Astrocyte of the spinal cord (primary cell): ENCODE measurements at regions not wholly inside any gene's neighbourhood (a gene's known extent, or its start where the extent isn't known, plus 50 kb on each side); places are given as distances from the start of the nearest gene placed in this dataset.

Experiments
- DNase-seq: peaks from one replicate; pipeline ENCODE4 v3.0.0; 2011; ENCODE audit warnings: low read depth, low spot score
- H3K4me3 ChIP-seq: 2 replicates; pipeline ENCODE4 v1.5.1; 2011; ENCODE audit warnings: low read depth, mild to moderate bottlenecking, low read length, moderate library complexity
- in situ Hi-C: cut with HindIII; loops from 2 replicates; pipeline ENCODE4 v1.10.0; 2017; ENCODE audit warnings: low sequenced_read_pairs
- TF ChIP-seq, protein P1 (sequence below): IDR thresholded peaks from 2 replicates; pipeline ENCODE4 v1.5.1; 2012; ENCODE audit warnings: low read depth, mild to moderate bottlenecking, low read length, inconsistent platforms

DNA sequence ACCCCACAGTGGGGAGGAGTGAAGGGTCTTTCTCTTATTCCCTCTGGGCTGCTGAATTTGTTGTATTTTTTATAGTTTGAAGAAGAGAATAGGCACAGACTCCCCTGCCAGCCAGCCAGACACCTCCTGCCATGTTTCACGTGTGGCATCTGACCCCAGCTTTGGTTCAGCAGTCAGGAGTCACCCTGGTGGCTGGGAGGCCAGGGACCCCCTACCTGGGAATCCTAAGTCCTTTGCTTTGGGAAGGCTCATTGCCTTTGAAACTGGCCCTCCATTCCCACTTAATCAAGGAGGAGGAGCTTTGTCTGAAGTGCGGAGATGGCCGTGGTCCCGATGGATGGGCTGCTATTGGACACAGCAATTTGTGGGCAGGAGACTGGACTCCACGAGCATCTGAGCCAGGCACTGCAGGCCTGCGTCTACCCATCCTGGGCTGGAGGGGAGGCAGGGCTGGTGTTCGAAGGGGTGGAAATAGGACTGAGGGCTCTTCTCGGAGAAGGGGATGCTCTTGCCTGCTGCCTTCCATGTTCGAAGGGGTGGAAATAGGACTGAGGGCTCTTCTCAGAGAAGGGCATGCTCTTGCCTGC, 196.1 kb downstream of the DLL1 start:
- no peak overlapping the region for H3K4me3 ChIP-seq
- in situ Hi-C loops: no loop called here
- TF ChIP-seq, protein P1, sequence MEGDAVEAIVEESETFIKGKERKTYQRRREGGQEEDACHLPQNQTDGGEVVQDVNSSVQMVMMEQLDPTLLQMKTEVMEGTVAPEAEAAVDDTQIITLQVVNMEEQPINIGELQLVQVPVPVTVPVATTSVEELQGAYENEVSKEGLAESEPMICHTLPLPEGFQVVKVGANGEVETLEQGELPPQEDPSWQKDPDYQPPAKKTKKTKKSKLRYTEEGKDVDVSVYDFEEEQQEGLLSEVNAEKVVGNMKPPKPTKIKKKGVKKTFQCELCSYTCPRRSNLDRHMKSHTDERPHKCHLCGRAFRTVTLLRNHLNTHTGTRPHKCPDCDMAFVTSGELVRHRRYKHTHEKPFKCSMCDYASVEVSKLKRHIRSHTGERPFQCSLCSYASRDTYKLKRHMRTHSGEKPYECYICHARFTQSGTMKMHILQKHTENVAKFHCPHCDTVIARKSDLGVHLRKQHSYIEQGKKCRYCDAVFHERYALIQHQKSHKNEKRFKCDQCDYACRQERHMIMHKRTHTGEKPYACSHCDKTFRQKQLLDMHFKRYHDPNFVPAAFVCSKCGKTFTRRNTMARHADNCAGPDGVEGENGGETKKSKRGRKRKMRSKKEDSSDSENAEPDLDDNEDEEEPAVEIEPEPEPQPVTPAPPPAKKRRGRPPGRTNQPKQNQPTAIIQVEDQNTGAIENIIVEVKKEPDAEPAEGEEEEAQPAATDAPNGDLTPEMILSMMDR: no peak
- no peak for DNase-seq

DNA sequence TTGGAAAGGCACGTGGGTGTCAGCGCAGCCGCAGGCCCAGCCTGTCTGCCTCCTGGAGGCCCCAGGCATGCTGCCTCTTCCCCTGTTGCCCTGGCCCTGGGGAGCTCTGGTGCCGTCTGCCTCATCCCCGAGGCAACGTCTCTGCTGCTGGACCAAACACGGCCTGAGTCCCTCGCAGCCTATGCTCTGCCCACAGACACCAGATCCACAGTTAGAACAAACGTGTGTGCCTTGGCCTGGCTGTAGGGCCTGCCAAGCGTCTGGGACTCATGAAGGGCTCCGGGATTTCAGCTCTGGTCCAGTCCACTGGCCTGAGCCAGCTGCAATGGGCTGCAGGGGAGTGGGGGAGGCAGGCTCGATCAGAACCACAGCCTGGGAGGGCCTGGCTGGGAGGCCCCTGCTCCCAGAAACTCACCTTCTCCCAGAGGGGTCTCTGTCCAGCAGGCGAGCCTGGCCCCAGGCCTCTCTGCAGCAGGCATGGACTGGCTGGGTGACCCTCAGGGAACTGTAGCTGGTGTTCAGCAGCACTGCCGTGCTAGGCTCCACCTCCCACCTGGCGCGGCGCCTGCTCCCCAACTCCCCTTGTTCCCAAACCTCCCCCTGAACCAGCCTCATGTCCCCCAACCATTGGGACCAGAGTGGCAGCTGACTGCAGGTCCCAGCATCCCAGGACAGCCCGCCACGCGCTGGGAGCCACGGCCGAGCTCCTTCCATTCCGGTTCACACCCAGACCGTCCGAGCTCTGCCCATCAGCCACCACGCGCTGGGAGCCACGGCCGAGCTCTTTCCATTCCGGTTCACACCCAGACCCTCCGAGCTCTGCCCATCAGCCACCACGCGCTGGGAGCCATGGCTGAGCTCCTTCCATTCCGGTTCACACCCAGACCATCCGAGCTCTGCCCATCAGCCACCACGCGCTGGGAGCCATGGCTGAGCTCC, 197.0 kb downstream of the DLL1 start:
- DNase-seq: no peak
- TF ChIP-seq, protein P1: no peak
- no peak overlapping the region for H3K4me3 ChIP-seq
- in situ Hi-C loops: no loop called here

DNA sequence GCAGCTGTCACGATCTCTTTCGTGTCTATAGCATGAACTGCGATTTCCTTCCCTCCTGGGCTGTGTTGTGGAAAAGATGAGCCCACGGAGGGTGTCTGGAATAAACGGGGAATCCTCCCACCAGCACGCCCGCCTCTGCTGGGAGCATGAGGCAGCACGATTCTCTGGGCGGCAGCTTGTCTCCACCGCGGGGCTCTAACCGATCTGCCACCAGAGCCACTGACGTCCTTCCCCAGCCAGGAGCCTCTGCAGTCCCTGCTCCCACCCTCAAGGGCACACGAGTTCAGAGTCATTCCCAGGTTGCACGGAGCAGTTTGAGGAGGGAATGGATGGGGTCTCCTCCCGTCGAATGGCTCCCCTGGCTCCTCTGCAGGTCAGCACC, 197.6 kb downstream of the DLL1 start:
- in situ Hi-C loops: no loop called here
- TF ChIP-seq, protein P1: no peak
- H3K4me3 ChIP-seq: no peak overlapping the region
- DNase-seq: no peak

DNA sequence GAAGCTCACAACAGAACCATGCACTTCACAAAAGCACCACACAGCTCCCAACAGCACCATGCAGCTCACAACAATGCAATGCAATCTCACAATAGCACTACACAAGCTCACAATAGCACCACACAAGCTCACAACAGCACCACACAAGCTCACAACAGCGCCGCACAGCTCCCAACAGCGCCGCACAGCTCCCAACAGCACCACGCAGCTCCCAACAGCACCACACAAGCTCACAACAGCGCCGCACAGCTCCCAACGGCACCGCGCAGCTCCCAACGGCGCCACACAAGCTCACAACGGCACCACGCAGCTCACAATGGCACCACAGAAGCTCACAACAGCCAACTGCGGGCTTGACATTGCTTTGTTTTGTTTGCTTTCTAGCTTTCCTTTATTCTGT, 198.1 kb downstream of the DLL1 start:
- no peak for DNase-seq
- in situ Hi-C loops: no loop called here
- TF ChIP-seq, protein P1: no peak
- H3K4me3 ChIP-seq: no peak overlapping the region

DNA sequence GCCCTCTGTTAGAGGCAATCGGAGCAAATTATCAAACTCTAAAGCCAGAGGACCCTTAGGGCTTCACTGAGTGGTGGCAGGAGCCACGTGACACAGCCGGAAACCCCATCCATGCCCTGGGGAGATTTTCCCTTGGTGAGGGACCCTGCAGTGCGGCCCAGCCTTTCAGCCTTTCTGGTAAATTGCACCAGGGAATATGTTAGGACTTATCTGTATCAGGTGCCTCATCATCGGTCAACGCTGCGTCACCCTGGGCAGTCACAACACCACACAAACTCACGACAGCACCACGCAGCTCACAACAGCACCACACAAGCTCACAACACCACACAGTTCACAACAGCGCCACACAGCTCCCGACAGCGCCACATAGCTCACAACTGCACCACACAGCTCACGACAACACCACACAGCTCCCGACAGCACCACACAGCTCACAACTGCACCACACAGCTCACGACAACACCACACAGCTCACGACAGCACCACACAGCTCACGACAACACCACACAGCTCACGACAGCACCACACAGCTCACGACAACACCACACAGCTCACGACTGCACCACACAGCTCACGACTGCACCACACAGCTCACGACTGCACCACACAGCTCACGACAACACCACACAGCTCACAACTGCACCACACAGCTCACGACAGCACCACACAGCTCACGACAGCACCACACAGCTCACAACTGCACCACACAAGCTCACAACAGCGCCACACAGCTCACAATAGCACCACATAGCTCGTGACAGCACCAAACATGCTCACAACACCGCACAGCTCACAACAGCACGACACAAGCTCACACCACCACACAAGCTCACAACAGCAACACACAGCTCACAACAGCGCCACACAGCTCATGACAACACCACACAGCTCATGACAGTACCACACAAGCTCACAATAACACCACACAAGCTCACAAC, 199.0 kb downstream of the DLL1 start:
- no peak overlapping the region for H3K4me3 ChIP-seq
- in situ Hi-C loops: no loop called here
- TF ChIP-seq, protein P1: no peak
- no peak for DNase-seq

DNA sequence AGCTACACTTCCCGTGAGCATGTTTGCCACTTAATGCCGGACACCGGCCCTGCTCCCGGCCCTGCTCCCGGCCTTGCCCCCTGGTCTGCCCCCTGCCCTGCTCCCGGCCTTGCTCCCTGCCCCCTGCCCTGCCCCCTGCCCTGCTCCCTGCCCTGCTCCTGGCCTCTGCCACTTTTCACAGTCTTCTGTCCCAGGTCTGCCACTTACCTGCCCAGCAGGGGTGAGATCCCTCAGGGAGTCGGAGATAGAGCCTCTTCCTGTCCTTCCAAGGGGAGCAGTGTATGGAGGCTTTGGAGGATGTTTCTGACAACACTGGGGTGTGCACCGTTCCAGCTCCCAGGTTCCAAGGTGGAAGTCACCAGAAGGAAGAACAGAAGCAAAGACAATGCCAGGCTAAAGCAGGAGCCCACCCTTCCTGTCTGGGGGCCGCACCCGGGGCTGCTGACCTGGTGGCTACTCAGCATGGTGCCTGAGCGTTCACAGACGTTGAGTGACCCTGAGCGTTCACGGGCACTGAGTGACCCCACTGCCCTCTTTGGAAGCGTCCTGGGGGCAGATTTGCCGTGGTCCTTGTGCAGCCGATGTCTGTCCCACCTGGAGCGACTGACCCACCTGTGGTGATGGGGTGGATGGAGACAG, 199.8 kb downstream of the DLL1 start:
- in situ Hi-C loops: no loop called here
- no peak for DNase-seq
- TF ChIP-seq, protein P1: no peak
- no peak overlapping the region for H3K4me3 ChIP-seq
